Ishikawa (cell line): ENCODE measurements at regions not wholly inside any gene's neighbourhood (a gene's known extent, or its start where the extent isn't known, plus 50 kb on each side); places are given as distances from the start of the nearest gene placed in this dataset.

Experiments
- CEBPB ChIP-seq: IDR thresholded peaks from 2 replicates; pipeline ENCODE4 v1.6.1; 2012
- EP300 ChIP-seq: IDR thresholded peaks from 2 replicates; pipeline ENCODE4 v1.6.1; 2012; ENCODE audit warnings: borderline replicate concordance
- FOXM1 ChIP-seq: IDR thresholded peaks from 2 replicates; pipeline ENCODE4 v1.6.1; 2012; ENCODE audit warnings: low read depth, borderline replicate concordance
- NFIC ChIP-seq: IDR thresholded peaks from 2 replicates; pipeline ENCODE4 v1.6.1; 2012
- RAD21 ChIP-seq: IDR thresholded peaks from 2 replicates; pipeline ENCODE4 v1.6.1; 2012; ENCODE audit warnings: low read depth
- TAF1 ChIP-seq: IDR thresholded peaks from 2 replicates; pipeline ENCODE4 v1.6.1; 2012; ENCODE audit warnings: low read depth, mild to moderate bottlenecking
- TEAD4 ChIP-seq: IDR thresholded peaks from 2 replicates; pipeline ENCODE4 v1.6.1; 2012
- YY1 ChIP-seq: IDR thresholded peaks from 2 replicates; pipeline ENCODE4 v1.6.1; 2012; ENCODE audit warnings: low read depth
- ZBTB7A ChIP-seq: IDR thresholded peaks from 2 replicates; pipeline ENCODE4 v1.6.1; 2012; ENCODE audit warnings: low read depth
- TF ChIP-seq, protein P1 (sequence below): IDR thresholded peaks from 2 replicates; pipeline ENCODE4 v1.6.1; 2012; ENCODE audit warnings: low read depth, mild to moderate bottlenecking
- TF ChIP-seq, protein P2 (sequence below): IDR thresholded peaks from 2 replicates; pipeline ENCODE4 v1.6.1; 2012

DNA sequence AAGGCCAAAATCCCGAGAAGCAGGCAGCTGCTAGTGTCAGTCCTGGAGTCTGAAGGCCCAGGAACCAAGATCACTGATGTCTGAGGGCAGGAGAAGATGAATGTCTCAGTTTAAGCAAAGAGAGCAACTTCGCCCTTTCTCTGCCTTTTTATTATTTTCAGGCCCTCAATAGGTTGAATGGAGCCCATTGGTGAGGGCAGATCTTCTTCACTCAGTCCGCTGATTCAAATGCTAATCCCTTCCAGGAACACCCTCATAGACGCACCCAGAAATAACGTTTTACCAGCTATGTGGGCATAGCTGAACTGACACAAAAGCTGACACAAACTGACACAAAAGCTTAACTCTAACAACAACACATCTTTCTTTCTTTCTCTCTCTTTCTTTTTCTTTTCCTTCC, 78.0 kb upstream of the KCNJ3 start:
- TF ChIP-seq EP300 (no peak), TAF1 (no peak), YY1 (no peak), RAD21 (no peak), FOXM1 (no peak), CEBPB (no peak), TEAD4 (no peak), NFIC (no peak), ZBTB7A (no peak)
- TF ChIP-seq, protein P1, sequence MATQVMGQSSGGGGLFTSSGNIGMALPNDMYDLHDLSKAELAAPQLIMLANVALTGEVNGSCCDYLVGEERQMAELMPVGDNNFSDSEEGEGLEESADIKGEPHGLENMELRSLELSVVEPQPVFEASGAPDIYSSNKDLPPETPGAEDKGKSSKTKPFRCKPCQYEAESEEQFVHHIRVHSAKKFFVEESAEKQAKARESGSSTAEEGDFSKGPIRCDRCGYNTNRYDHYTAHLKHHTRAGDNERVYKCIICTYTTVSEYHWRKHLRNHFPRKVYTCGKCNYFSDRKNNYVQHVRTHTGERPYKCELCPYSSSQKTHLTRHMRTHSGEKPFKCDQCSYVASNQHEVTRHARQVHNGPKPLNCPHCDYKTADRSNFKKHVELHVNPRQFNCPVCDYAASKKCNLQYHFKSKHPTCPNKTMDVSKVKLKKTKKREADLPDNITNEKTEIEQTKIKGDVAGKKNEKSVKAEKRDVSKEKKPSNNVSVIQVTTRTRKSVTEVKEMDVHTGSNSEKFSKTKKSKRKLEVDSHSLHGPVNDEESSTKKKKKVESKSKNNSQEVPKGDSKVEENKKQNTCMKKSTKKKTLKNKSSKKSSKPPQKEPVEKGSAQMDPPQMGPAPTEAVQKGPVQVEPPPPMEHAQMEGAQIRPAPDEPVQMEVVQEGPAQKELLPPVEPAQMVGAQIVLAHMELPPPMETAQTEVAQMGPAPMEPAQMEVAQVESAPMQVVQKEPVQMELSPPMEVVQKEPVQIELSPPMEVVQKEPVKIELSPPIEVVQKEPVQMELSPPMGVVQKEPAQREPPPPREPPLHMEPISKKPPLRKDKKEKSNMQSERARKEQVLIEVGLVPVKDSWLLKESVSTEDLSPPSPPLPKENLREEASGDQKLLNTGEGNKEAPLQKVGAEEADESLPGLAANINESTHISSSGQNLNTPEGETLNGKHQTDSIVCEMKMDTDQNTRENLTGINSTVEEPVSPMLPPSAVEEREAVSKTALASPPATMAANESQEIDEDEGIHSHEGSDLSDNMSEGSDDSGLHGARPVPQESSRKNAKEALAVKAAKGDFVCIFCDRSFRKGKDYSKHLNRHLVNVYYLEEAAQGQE, result no peak
- TF ChIP-seq, protein P2, sequence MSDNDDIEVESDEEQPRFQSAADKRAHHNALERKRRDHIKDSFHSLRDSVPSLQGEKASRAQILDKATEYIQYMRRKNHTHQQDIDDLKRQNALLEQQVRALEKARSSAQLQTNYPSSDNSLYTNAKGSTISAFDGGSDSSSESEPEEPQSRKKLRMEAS, result no peak
